ENCODE measurements at regions not wholly inside any gene's neighbourhood (a gene's known extent, or its start where the extent isn't known, plus 50 kb on each side); places are given as distances from the start of the nearest gene placed in this dataset.

GRCh38 chr15:46703871-46704637 lies 1013.3 kb upstream of the SEMA6D start:
- 53 to 61% (median 54%) methylated on average over 2 of the region's 2 CpGs for WGBS, 3 donors
- TF ChIP-seq CTCF (IDR thresholded peaks at IDR 0.05) (no peak), EP300 (IDR thresholded peaks at IDR 0.05) (no peak), POLR2A (IDR thresholded peaks at IDR 0.05) (no peak)
- intact Hi-C loops (cut with DNase I) = no loop called here
- Histone ChIP-seq H3K4me1 (ENCODE audit: insufficient read depth) (no peaks in the 10 kb centered on the region), H3K27ac (no peak overlapping the region), H3K27me3 (no peaks in the 10 kb centered on the region), H3K4me3 (no peak overlapping the region), H3K9me3 (no peaks in the 10 kb centered on the region), H3K36me3 (no peaks in the 10 kb centered on the region)
- DNase-seq = no peak

GRCh38 chr15:46707452-46707851 lies 1009.9 kb upstream of the SEMA6D start:
- whole genome bisulfite sequencing, 3 donors = 77 to 100% (median 91%) methylated on average over 1 of the region's 1 CpG
- Histone ChIP-seq H3K27ac (no peak overlapping the region), H3K4me1 (ENCODE audit: insufficient read depth) (no peaks in the 10 kb centered on the region), H3K27me3 (no peaks in the 10 kb centered on the region), H3K36me3 (no peaks in the 10 kb centered on the region), H3K4me3 (no peak overlapping the region), H3K9me3 (no peaks in the 10 kb centered on the region)
- DNase-seq = no peak
- intact Hi-C loops (cut with DNase I) = no loop called here
- TF ChIP-seq EP300 (IDR thresholded peaks at IDR 0.05) (no peak), POLR2A (IDR thresholded peaks at IDR 0.05) (no peak), CTCF (IDR thresholded peaks at IDR 0.05) (no peak)

GRCh38 chr15:46708226-46708625 lies 1009.1 kb upstream of the SEMA6D start:
- Histone ChIP-seq H3K4me1 (ENCODE audit: insufficient read depth) (no peaks in the 10 kb centered on the region), H3K36me3 (no peaks in the 10 kb centered on the region), H3K27me3 (no peaks in the 10 kb centered on the region), H3K27ac (no peak overlapping the region), H3K9me3 (no peaks in the 10 kb centered on the region), H3K4me3 (no peak overlapping the region)
- 62 to 77% (median 69%) methylated on average over 3 of the region's 3 CpGs for WGBS, 3 donors
- TF ChIP-seq CTCF (IDR thresholded peaks at IDR 0.05) (no peak), POLR2A (IDR thresholded peaks at IDR 0.05) (no peak), EP300 (IDR thresholded peaks at IDR 0.05) (no peak)
- DNase-seq = no peak
- intact Hi-C loops (cut with DNase I) = no loop called here

- H3K36me3 ChIP-seq = no peaks in the 10 kb centered on the region
- no peaks in the 10 kb centered on the region for H3K4me1 ChIP-seq (ENCODE audit: insufficient read depth)
- TF ChIP-seq CTCF (IDR thresholded peaks at IDR 0.05) = no peak
- TF ChIP-seq POLR2A (IDR thresholded peaks at IDR 0.05) = no peak
- no peak for TF ChIP-seq EP300 (IDR thresholded peaks at IDR 0.05)
- H3K9me3 ChIP-seq = no peaks in the 10 kb centered on the region
- no peak overlapping the region for H3K27ac ChIP-seq
- H3K27me3 ChIP-seq = no peaks in the 10 kb centered on the region
- DNase-seq = no peak
- intact Hi-C loops (cut with DNase I) = no loop called here
- H3K4me3 ChIP-seq = no peak overlapping the region
These were observed 1007.7 kb upstream of the SEMA6D start for GRCh38 chr15:46709460-46710083.
